ENCODE measurements at regions not wholly inside any gene's neighbourhood (a gene's known extent, or its start where the extent isn't known, plus 50 kb on each side); places are given as distances from the start of the nearest gene placed in this dataset.

DNA sequence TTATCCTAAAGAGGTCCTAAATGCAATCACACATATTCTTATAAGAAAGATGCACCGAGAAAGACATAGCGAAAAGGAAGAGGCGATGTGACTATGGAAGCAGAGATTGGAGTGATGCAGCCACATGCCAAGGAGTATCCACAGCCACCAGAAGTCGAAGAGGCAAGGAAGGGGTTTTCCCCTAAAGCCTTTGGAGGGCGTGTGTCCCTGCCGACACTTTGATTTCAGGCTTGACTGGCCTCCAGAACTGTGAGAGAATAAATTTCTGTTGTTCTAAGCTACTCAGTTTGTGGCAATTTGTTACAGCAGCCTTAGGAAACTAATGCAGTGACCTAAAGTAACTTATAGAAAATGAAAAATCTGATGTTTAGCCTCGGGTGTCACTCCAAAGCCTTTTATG is 179.5 kb upstream of the CITED2 start:
- TF ChIP-seq CTCF (IDR thresholded peaks at IDR 0.05): no peak
- no peak for TF ChIP-seq ZFX (IDR thresholded peaks at IDR 0.05; ENCODE audit: borderline replicate concordance)
